ENCODE measurements at regions not wholly inside any gene's neighbourhood (a gene's known extent, or its start where the extent isn't known, plus 50 kb on each side); places are given as distances from the start of the nearest gene placed in this dataset.

DNA sequence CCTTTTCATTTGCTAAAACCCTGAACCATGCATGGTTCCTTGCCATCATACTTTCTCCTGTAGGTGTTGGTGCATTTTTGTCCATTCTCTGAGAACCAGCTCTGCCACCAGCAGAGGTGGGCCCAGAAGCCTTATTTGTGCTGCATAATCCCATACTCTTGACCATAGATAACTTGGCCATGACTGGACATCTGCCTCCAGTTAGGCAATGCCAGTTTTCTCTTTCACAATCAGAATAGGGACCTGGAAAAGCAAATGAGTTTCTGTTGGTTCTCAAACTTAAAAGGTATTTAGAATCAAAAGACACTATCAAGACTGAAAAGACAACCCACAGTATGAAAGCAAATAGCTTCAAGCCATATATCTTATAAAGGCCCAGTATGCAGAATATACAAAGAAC lies 167.3 kb downstream of the MAIP1 start:
- TF ChIP-seq POLR2A (IDR thresholded peaks at IDR 0.05) = no peak
- TF ChIP-seq, protein P1, sequence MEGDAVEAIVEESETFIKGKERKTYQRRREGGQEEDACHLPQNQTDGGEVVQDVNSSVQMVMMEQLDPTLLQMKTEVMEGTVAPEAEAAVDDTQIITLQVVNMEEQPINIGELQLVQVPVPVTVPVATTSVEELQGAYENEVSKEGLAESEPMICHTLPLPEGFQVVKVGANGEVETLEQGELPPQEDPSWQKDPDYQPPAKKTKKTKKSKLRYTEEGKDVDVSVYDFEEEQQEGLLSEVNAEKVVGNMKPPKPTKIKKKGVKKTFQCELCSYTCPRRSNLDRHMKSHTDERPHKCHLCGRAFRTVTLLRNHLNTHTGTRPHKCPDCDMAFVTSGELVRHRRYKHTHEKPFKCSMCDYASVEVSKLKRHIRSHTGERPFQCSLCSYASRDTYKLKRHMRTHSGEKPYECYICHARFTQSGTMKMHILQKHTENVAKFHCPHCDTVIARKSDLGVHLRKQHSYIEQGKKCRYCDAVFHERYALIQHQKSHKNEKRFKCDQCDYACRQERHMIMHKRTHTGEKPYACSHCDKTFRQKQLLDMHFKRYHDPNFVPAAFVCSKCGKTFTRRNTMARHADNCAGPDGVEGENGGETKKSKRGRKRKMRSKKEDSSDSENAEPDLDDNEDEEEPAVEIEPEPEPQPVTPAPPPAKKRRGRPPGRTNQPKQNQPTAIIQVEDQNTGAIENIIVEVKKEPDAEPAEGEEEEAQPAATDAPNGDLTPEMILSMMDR (IDR thresholded peaks at IDR 0.05 in 4 of 5, conservative IDR thresholded peaks at IDR 0.05 in 1 of 5) = no peak
